Muscle layer of colon (tissue), 2 donors: ENCODE measurements at regions not wholly inside any gene's neighbourhood (a gene's known extent, or its start where the extent isn't known, plus 50 kb on each side); places are given as distances from the start of the nearest gene placed in this dataset.

Experiments used
- H3K27ac ChIP-seq: one replicate; pipeline ENCODE4 v1.7.0; 2013; ENCODE audit warnings: low read depth, mild to moderate bottlenecking, low read length, moderate library complexity
- H3K27me3 ChIP-seq, 2 donors: one replicate each; pipeline ENCODE4 v1.7.0; 2013; ENCODE audit warnings: low read length in 2 of 2, mild to moderate bottlenecking in 2 of 2; ENCODE audit not compliant: insufficient read depth in 2 of 2, control insufficient read depth in 1 of 2
- H3K36me3 ChIP-seq: one replicate; pipeline ENCODE4 v1.7.0; 2013; ENCODE audit warnings: mild to moderate bottlenecking, low read length; ENCODE audit not compliant: insufficient read depth
- H3K4me1 ChIP-seq: one replicate; pipeline ENCODE4 v1.7.0; 2013; ENCODE audit warnings: mild to moderate bottlenecking, low read length; ENCODE audit not compliant: insufficient read depth
- H3K4me3 ChIP-seq, 2 donors: one replicate each; pipeline ENCODE4 v1.7.0; 2013; ENCODE audit warnings: low read length in 2 of 2, low read depth in 1 of 2, mild to moderate bottlenecking in 1 of 2, moderate library complexity in 1 of 2
- H3K9ac ChIP-seq: one replicate; pipeline ENCODE4 v1.7.0; 2013; ENCODE audit warnings: low read length
- H3K9me3 ChIP-seq: one replicate; pipeline ENCODE4 v1.7.0; 2013; ENCODE audit warnings: mild to moderate bottlenecking, low read length
- donor health status: abdominal sarcoma.
- donor health status: Adenocarcinoma of cecum.

- peak overlapping the region in 1 of 2 donors; percentile 56 for H3K4me3 ChIP-seq
- no peak overlapping the region for H3K9ac ChIP-seq
- H3K27me3 ChIP-seq = peaks cover 37 to 62% of the 10 kb centered on the region in 2 donors
Observed at GRCh38 chr2:71277536-71278103, 50.7 kb upstream of the PAIP2B start.

GRCh38 chr2:71277147-71277475 is 50.2 kb upstream of the PAIP2B start:
- H3K4me1 ChIP-seq = peaks cover 12% of the 10 kb centered on the region
- no peak overlapping the region for H3K9ac ChIP-seq

More at GRCh38 chr2:71277536-71278103, 50.7 kb upstream of the PAIP2B start:
- Histone ChIP-seq H3K27ac (no peak overlapping the region), H3K4me1 (peaks cover 12% of the 10 kb centered on the region), H3K9me3 (no peaks in the 10 kb centered on the region), H3K36me3 (no peaks in the 10 kb centered on the region)

GRCh38 chr2:71276311-71277146 is 49.6 kb upstream of the PAIP2B start:
- Histone ChIP-seq H3K9me3 (no peaks in the 10 kb centered on the region), H3K36me3 (no peaks in the 10 kb centered on the region), H3K4me1 (peaks cover 12% of the 10 kb centered on the region), H3K9ac (no peak overlapping the region), H3K27me3 (peaks cover 37 to 53% of the 10 kb centered on the region in 2 donors), H3K27ac (no peak overlapping the region), H3K4me3 (peak overlapping the region; percentile 50 to 56)

More at GRCh38 chr2:71277147-71277475, 50.2 kb upstream of the PAIP2B start:
- H3K4me3 ChIP-seq = peak overlapping the region; percentile 50 to 56
- H3K27ac ChIP-seq = no peak overlapping the region
- no peaks in the 10 kb centered on the region for H3K36me3 ChIP-seq
- no peaks in the 10 kb centered on the region for H3K9me3 ChIP-seq
- peaks cover 37 to 57% of the 10 kb centered on the region in 2 donors for H3K27me3 ChIP-seq
